ENCODE measurements at regions not wholly inside any gene's neighbourhood (a gene's known extent, or its start where the extent isn't known, plus 50 kb on each side); places are given as distances from the start of the nearest gene placed in this dataset.

DNA sequence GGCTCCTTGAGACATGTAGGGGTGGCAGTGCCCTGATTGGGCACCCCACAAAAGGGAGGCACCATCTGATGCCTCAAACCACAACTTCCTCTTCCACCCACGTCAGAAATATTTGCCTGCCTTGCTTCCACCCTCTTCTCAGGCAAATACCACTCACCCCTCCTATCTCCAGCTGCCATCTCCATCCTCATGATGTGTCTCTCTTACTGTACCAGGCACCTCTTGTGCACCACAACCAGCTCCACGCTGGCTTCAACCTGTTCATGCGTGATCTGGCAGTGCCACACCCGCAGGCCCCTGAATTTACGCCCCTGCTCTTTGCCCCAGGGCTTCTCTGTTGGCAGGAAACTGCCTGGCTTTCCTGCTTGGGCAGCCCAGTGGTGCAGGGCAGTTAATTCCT is 87.8 kb upstream of the HSPA9 start:
- TF ChIP-seq EZH2phosphoT487 (IDR thresholded peaks at IDR 0.05; ENCODE audit: borderline replicate concordance, low read length) (no peak), EZH2 (IDR thresholded peaks at IDR 0.05; ENCODE audit: low read length, unreplicated experiment) (no peak), CTCF (conservative IDR thresholded peaks at IDR 0.05; ENCODE audit: low read depth, low read length) (no peak)
- H3K9me3 ChIP-seq (ENCODE audit: low read length): no peaks in the 10 kb centered on the region
- POLR2A ChIA-PET (ENCODE audit: unreplicated experiment): no interaction called here
- CTCF ChIA-PET: no interaction called here
- H3K4me3 ChIP-seq (ENCODE audit: low read length): no peak overlapping the region
- H3K4me1 ChIP-seq (ENCODE audit: insufficient read depth, low read length): no peaks in the 10 kb centered on the region
- H3K27ac ChIP-seq (ENCODE audit: low read length): no peak overlapping the region
- H3K9ac ChIP-seq (ENCODE audit: low read length): no peak overlapping the region
- BruUV-seq (replicated peaks): no TSS peak
- H3K4me2 ChIP-seq (ENCODE audit: low read length): no peak overlapping the region
- H3K36me3 ChIP-seq (ENCODE audit: low read depth, low read length): no peaks in the 10 kb centered on the region
- H3K9me2 ChIP-seq (replicated peaks; ENCODE audit: low read length): no peaks in the 10 kb centered on the region
- DNase-seq (no peak), ATAC-seq (no peak)
- H2AFZ ChIP-seq (ENCODE audit: low read length): no peak overlapping the region
- no peaks in the 10 kb centered on the region; the same call in 1 of the 2 replicates for H3K27me3 ChIP-seq (ENCODE audit: low read length)
- no peaks in the 10 kb centered on the region for H3K79me2 ChIP-seq (ENCODE audit: low read length)
- no peaks in the 10 kb centered on the region for H4K20me1 ChIP-seq (ENCODE audit: low read length)
- H3F3A ChIP-seq (ENCODE audit: low read length, unreplicated experiment): no peaks in the 10 kb centered on the region
- intact Hi-C loops (cut with micrococcal nuclease): no loop called here

GRCh38 chr5:138662599-138662998 is 87.4 kb upstream of the HSPA9 start:
- DNase-seq (no peak), ATAC-seq (no peak)
- no peak for TF ChIP-seq CTCF (conservative IDR thresholded peaks at IDR 0.05; ENCODE audit: low read depth, low read length)
- TF ChIP-seq EZH2 (IDR thresholded peaks at IDR 0.05; ENCODE audit: low read length, unreplicated experiment): no peak
- no peak for TF ChIP-seq EZH2phosphoT487 (IDR thresholded peaks at IDR 0.05; ENCODE audit: borderline replicate concordance, low read length)
- Histone ChIP-seq H2AFZ (ENCODE audit: low read length) (no peak overlapping the region), H3K4me3 (ENCODE audit: low read length) (no peak overlapping the region), H3K27ac (ENCODE audit: low read length) (no peak overlapping the region), H3F3A (ENCODE audit: low read length, unreplicated experiment) (no peaks in the 10 kb centered on the region), H3K9ac (ENCODE audit: low read length) (no peak overlapping the region), H3K79me2 (ENCODE audit: low read length) (no peaks in the 10 kb centered on the region), H3K4me1 (ENCODE audit: insufficient read depth, low read length) (no peaks in the 10 kb centered on the region), H3K9me3 (ENCODE audit: low read length) (no peaks in the 10 kb centered on the region), H3K4me2 (ENCODE audit: low read length) (no peak overlapping the region), H3K36me3 (ENCODE audit: low read depth, low read length) (no peaks in the 10 kb centered on the region), H4K20me1 (ENCODE audit: low read length) (no peaks in the 10 kb centered on the region), H3K9me2 (replicated peaks; ENCODE audit: low read length) (no peaks in the 10 kb centered on the region), H3K27me3 (ENCODE audit: low read length) (no peaks in the 10 kb centered on the region; the same call in 1 of the 2 replicates)
- ChIA-PET CTCF (no interaction called here), POLR2A (ENCODE audit: unreplicated experiment) (no interaction called here)
- intact Hi-C loops (cut with micrococcal nuclease): no loop called here
- no TSS peak for BruUV-seq (replicated peaks)

DNA sequence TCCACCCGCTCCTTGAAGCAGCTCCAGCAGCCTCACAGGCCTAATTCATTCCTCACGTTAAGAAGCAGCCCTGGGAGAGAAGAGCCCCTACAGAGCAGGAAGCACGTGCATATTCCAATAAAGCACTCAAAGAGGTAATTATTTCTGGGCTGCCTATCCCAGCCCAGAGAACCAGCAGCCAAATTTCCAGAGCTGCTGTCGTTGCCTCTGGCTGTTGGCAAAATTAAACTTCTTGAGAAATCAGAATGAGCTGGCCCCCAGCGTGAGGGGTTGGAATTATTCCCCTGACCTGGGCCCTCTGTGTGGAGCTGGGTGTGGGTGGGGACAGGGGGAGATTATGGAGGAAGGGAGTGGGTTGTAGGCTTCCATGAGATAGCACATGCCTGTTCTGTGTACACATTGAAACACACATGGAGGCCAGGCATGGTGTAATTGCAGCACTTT is 86.8 kb upstream of the HSPA9 start:
- CTCF ChIA-PET: no interaction called here
- Histone ChIP-seq H3K36me3 (ENCODE audit: low read depth, low read length) (no peaks in the 10 kb centered on the region), H3K4me3 (ENCODE audit: low read length) (no peak overlapping the region), H3K4me1 (ENCODE audit: insufficient read depth, low read length) (no peaks in the 10 kb centered on the region), H3K27ac (ENCODE audit: low read length) (no peak overlapping the region), H3F3A (ENCODE audit: low read length, unreplicated experiment) (no peaks in the 10 kb centered on the region), H3K9ac (ENCODE audit: low read length) (no peak overlapping the region), H2AFZ (ENCODE audit: low read length) (no peak overlapping the region), H3K4me2 (ENCODE audit: low read length) (no peak overlapping the region), H3K9me2 (replicated peaks; ENCODE audit: low read length) (no peaks in the 10 kb centered on the region), H3K9me3 (ENCODE audit: low read length) (no peaks in the 10 kb centered on the region), H3K27me3 (ENCODE audit: low read length) (no peaks in the 10 kb centered on the region; the same call in 1 of the 2 replicates), H3K79me2 (ENCODE audit: low read length) (no peaks in the 10 kb centered on the region), H4K20me1 (ENCODE audit: low read length) (no peaks in the 10 kb centered on the region)
- BruUV-seq (replicated peaks): no TSS peak
- intact Hi-C loops (cut with micrococcal nuclease): no loop called here
- DNase-seq (no peak), ATAC-seq (no peak)
- POLR2A ChIA-PET (ENCODE audit: unreplicated experiment): no interaction called here
- TF ChIP-seq EZH2 (IDR thresholded peaks at IDR 0.05; ENCODE audit: low read length, unreplicated experiment): no peak
- no peak for TF ChIP-seq EZH2phosphoT487 (IDR thresholded peaks at IDR 0.05; ENCODE audit: borderline replicate concordance, low read length)
- TF ChIP-seq CTCF (conservative IDR thresholded peaks at IDR 0.05; ENCODE audit: low read depth, low read length): no peak

Measured in PC-3 (cell line).